ENCODE measurements at regions not wholly inside any gene's neighbourhood (a gene's known extent, or its start where the extent isn't known, plus 50 kb on each side); places are given as distances from the start of the nearest gene placed in this dataset.
"Not testable (repeated sequence)": the region's sequence is repeated elsewhere in the genome, so short reads cannot be mapped to it uniquely, and the experiment has no call there.

- DNase-seq (ENCODE audit: low spot score): no peak
Observed at GRCh38 chr2:192932376-192932775, 737.6 kb upstream of the TMEFF2 start.

GRCh38 chr2:192921631-192922030, 726.9 kb upstream of the TMEFF2 start:
- DNase-seq (ENCODE audit: low spot score): not testable (repeated sequence)

- no peak for DNase-seq (ENCODE audit: low spot score)
Observed at GRCh38 chr2:192901446-192901845, 706.7 kb upstream of the TMEFF2 start.

GRCh38 chr2:192899466-192899865, 704.7 kb upstream of the TMEFF2 start:
- DNase-seq (ENCODE audit: low spot score): no peak

- DNase-seq (ENCODE audit: low spot score): not testable (repeated sequence)
Observed at GRCh38 chr2:192893976-192894375, 699.2 kb upstream of the TMEFF2 start.

GRCh38 chr2:192888109-192888508, 693.4 kb upstream of the TMEFF2 start:
- no peak for DNase-seq (ENCODE audit: low spot score)

GRCh38 chr2:192887337-192887736, 692.6 kb upstream of the TMEFF2 start:
- DNase-seq (ENCODE audit: low spot score): no peak

- no peak for DNase-seq (ENCODE audit: low spot score)
Observed at GRCh38 chr2:192886636-192887035, 691.9 kb upstream of the TMEFF2 start.

- DNase-seq (ENCODE audit: low spot score): peak; percentile 37
Observed at GRCh38 chr2:192885569-192886160, 690.9 kb upstream of the TMEFF2 start.

GRCh38 chr2:192877159-192877558, 682.4 kb upstream of the TMEFF2 start:
- no peak for DNase-seq (ENCODE audit: low spot score)

- DNase-seq (ENCODE audit: low spot score): no peak
Observed at GRCh38 chr2:192876698-192877097, 682.0 kb upstream of the TMEFF2 start.

- DNase-seq (ENCODE audit: low spot score): no peak
Observed at GRCh38 chr2:192854706-192855105, 660.0 kb upstream of the TMEFF2 start.

- no peak for DNase-seq (ENCODE audit: low spot score)
Observed at GRCh38 chr2:192854031-192854430, 659.3 kb upstream of the TMEFF2 start.

GRCh38 chr2:192828947-192829346, 634.2 kb upstream of the TMEFF2 start:
- DNase-seq (ENCODE audit: low spot score): no peak

- no peak for DNase-seq (ENCODE audit: low spot score)
Observed at GRCh38 chr2:192828175-192828574, 633.4 kb upstream of the TMEFF2 start.

GRCh38 chr2:192827735-192828134, 633.0 kb upstream of the TMEFF2 start:
- DNase-seq (ENCODE audit: low spot score): no peak

GRCh38 chr2:192814376-192814775, 619.6 kb upstream of the TMEFF2 start:
- DNase-seq (ENCODE audit: low spot score): no peak

GRCh38 chr2:192813341-192813740, 618.6 kb upstream of the TMEFF2 start:
- DNase-seq (ENCODE audit: low spot score): no peak

GRCh38 chr2:192809173-192809572, 614.4 kb upstream of the TMEFF2 start:
- DNase-seq (ENCODE audit: low spot score): no peak

- no peak for DNase-seq (ENCODE audit: low spot score)
Observed at GRCh38 chr2:192783643-192784042, 588.9 kb upstream of the TMEFF2 start.

- DNase-seq (ENCODE audit: low spot score): no peak
Observed at GRCh38 chr2:192775459-192776262, 580.9 kb upstream of the TMEFF2 start.

- DNase-seq (ENCODE audit: low spot score): no peak
Observed at GRCh38 chr2:192775011-192775410, 580.3 kb upstream of the TMEFF2 start.

GRCh38 chr2:192773044-192773443, 578.3 kb upstream of the TMEFF2 start:
- DNase-seq (ENCODE audit: low spot score): no peak

Data from HuH-7 (cell line).